DOHH2 (cell line): ENCODE measurements at regions not wholly inside any gene's neighbourhood (a gene's known extent, or its start where the extent isn't known, plus 50 kb on each side); places are given as distances from the start of the nearest gene placed in this dataset.

ENCODE experiments used
- EZH2phosphoT487 ChIP-seq: fragments of 200-600 bp; sonication (generic); IDR thresholded peaks from 2 replicates; pipeline ENCODE4 v1.6.1; 2017; ENCODE audit warnings: borderline replicate concordance, mild to moderate bottlenecking, antibody characterized with exemption, low read length, moderate library complexity, mixed read lengths
- TF ChIP-seq, protein P1 (sequence below): fragments of 200-600 bp; sonication (generic); IDR thresholded peaks from one replicate; pipeline ENCODE4 v1.5.1; 2014; ENCODE audit warnings: antibody characterized with exemption, mild to moderate bottlenecking, low read depth, low read length; ENCODE audit not compliant: poor library complexity, severe bottlenecking

GRCh38 chr5:56683281-56683680, 132.1 kb upstream of the MAP3K1 start:
- TF ChIP-seq, protein P1, sequence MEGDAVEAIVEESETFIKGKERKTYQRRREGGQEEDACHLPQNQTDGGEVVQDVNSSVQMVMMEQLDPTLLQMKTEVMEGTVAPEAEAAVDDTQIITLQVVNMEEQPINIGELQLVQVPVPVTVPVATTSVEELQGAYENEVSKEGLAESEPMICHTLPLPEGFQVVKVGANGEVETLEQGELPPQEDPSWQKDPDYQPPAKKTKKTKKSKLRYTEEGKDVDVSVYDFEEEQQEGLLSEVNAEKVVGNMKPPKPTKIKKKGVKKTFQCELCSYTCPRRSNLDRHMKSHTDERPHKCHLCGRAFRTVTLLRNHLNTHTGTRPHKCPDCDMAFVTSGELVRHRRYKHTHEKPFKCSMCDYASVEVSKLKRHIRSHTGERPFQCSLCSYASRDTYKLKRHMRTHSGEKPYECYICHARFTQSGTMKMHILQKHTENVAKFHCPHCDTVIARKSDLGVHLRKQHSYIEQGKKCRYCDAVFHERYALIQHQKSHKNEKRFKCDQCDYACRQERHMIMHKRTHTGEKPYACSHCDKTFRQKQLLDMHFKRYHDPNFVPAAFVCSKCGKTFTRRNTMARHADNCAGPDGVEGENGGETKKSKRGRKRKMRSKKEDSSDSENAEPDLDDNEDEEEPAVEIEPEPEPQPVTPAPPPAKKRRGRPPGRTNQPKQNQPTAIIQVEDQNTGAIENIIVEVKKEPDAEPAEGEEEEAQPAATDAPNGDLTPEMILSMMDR: no peak
- no peak for TF ChIP-seq EZH2phosphoT487
